HEK293T (cell line): ENCODE measurements at regions not wholly inside any gene's neighbourhood (a gene's known extent, or its start where the extent isn't known, plus 50 kb on each side); places are given as distances from the start of the nearest gene placed in this dataset.

Experiments
- ARNT ChIP-seq: fragments of 450-650 bp; IDR thresholded peaks from 2 replicates; pipeline ENCODE4 v1.6.1; 2017; ENCODE audit warnings: mild to moderate bottlenecking
- BHLHE40 ChIP-seq: fragments of 450-650 bp; IDR thresholded peaks from 2 replicates; pipeline ENCODE4 v1.6.1; 2016; ENCODE audit warnings: mild to moderate bottlenecking, moderate library complexity, borderline replicate concordance
- ELF4 ChIP-seq: fragments of 450-650 bp; IDR thresholded peaks from 2 replicates; pipeline ENCODE4 v1.6.1; 2017; ENCODE audit warnings: antibody characterized with exemption
- FOXA1 ChIP-seq: fragments of 450-650 bp; IDR thresholded peaks from 2 replicates; pipeline ENCODE4 v1.6.1; 2016; ENCODE audit warnings: mild to moderate bottlenecking
- FOXK2 ChIP-seq: fragments of 450-650 bp; IDR thresholded peaks from 2 replicates; pipeline ENCODE4 v1.6.1; 2016; ENCODE audit warnings: mild to moderate bottlenecking
- FOXM1 ChIP-seq: fragments of 450-650 bp; IDR thresholded peaks from 2 replicates; pipeline ENCODE4 v1.6.1; 2017; ENCODE audit warnings: mild to moderate bottlenecking, borderline replicate concordance
- HDGF ChIP-seq: fragments of 450-650 bp; IDR thresholded peaks from 2 replicates; pipeline ENCODE4 v1.6.1; 2017; ENCODE audit warnings: antibody characterized with exemption, borderline replicate concordance
- L3MBTL2 ChIP-seq: fragments of 450-650 bp; conservative IDR thresholded peaks from 2 replicates; pipeline ENCODE4 v1.6.1; 2016; ENCODE audit warnings: mild to moderate bottlenecking
- LEF1 ChIP-seq: fragments of 450-650 bp; IDR thresholded peaks from 2 replicates; pipeline ENCODE4 v1.6.1; 2017; ENCODE audit warnings: mild to moderate bottlenecking, borderline replicate concordance
- PKNOX1 ChIP-seq: fragments of 450-650 bp; IDR thresholded peaks from 2 replicates; pipeline ENCODE4 v1.6.1; 2016
- SP1 ChIP-seq: fragments of 450-650 bp; IDR thresholded peaks from 2 replicates; pipeline ENCODE4 v1.6.1; 2017
- SUZ12 ChIP-seq: fragments of 450-650 bp; IDR thresholded peaks from 2 replicates; pipeline ENCODE4 v1.6.1; 2016; ENCODE audit warnings: mild to moderate bottlenecking
- TARDBP ChIP-seq: fragments of 450-650 bp; IDR thresholded peaks from 2 replicates; pipeline ENCODE4 v1.6.1; 2016
- ZNF384 ChIP-seq: fragments of 450-650 bp; IDR thresholded peaks from 2 replicates; pipeline ENCODE4 v1.6.1; 2016

GRCh38 chrX:144809025-144809424, 438.3 kb upstream of the SPANXN1 start:
- TF ChIP-seq SUZ12 (no peak), SP1 (no peak), L3MBTL2 (no peak), ELF4 (no peak), FOXK2 (no peak), FOXA1 (no peak), PKNOX1 (no peak), ZNF384 (no peak), TARDBP (no peak), ARNT (no peak), HDGF (no peak), BHLHE40 (no peak), FOXM1 (no peak), LEF1 (no peak)
